ENCODE measurements at regions not wholly inside any gene's neighbourhood (a gene's known extent, or its start where the extent isn't known, plus 50 kb on each side); places are given as distances from the start of the nearest gene placed in this dataset.

- no peak for DNase-seq
- H3K36me3 ChIP-seq (replicated peaks; ENCODE audit: insufficient read depth, low read length): no peaks in the 10 kb centered on the region
- H4K20me1 ChIP-seq (ENCODE audit: insufficient read depth, low read length): no peaks in the 10 kb centered on the region
- no peak overlapping the region for H3K4me3 ChIP-seq (ENCODE audit: low read length)
- H2AFZ ChIP-seq (ENCODE audit: low read length): no peak overlapping the region
- no peaks in the 10 kb centered on the region for H3K4me1 ChIP-seq (ENCODE audit: low read length)
- no peak overlapping the region for H3K9ac ChIP-seq (ENCODE audit: low read length)
- H3K27ac ChIP-seq (ENCODE audit: low read length): no peak overlapping the region
- TF ChIP-seq EZH2phosphoT487 (IDR thresholded peaks at IDR 0.05; ENCODE audit: low read length): no peak
- peak; percentile 18 for TF ChIP-seq CTCF (IDR thresholded peaks at IDR 0.05; ENCODE audit: low read length)
- no peak for TF ChIP-seq EZH2 (optimal IDR thresholded peaks at IDR 0.05; ENCODE audit: low read depth, low read length)
- no peaks in the 10 kb centered on the region for H3K27me3 ChIP-seq (replicated peaks; ENCODE audit: insufficient read depth, low read length)
- H3K79me2 ChIP-seq (ENCODE audit: low read length): no peaks in the 10 kb centered on the region
- H3F3A ChIP-seq (ENCODE audit: insufficient read depth, low read length): no peaks in the 10 kb centered on the region
- H3K9me3 ChIP-seq (replicated peaks; ENCODE audit: insufficient read depth, low read length): no peaks in the 10 kb centered on the region; the same call in 1 of the 2 replicates
- H3K4me2 ChIP-seq (ENCODE audit: low read depth, low read length): no peak overlapping the region
- H3K9me2 ChIP-seq (replicated peaks; ENCODE audit: insufficient read depth, low read length): no peaks in the 10 kb centered on the region
Measured at GRCh38 chr7:82625377-82625776, 181.8 kb upstream of the CACNA2D1 start.

- H3K27ac ChIP-seq (ENCODE audit: low read length): no peak overlapping the region
- DNase-seq: no peak
Measured at GRCh38 chr7:82624965-82625364, 181.4 kb upstream of the CACNA2D1 start.

GRCh38 chr7:82624337-82624736, 180.8 kb upstream of the CACNA2D1 start:
- Histone ChIP-seq H3K4me3 (ENCODE audit: low read length) (no peak overlapping the region), H3K9ac (ENCODE audit: low read length) (no peak overlapping the region), H3F3A (ENCODE audit: insufficient read depth, low read length) (no peaks in the 10 kb centered on the region), H3K27ac (ENCODE audit: low read length) (no peak overlapping the region), H3K4me1 (ENCODE audit: low read length) (no peaks in the 10 kb centered on the region), H3K4me2 (ENCODE audit: low read depth, low read length) (no peak overlapping the region), H3K9me2 (replicated peaks; ENCODE audit: insufficient read depth, low read length) (no peaks in the 10 kb centered on the region), H4K20me1 (ENCODE audit: insufficient read depth, low read length) (no peaks in the 10 kb centered on the region), H3K36me3 (replicated peaks; ENCODE audit: insufficient read depth, low read length) (no peaks in the 10 kb centered on the region), H3K9me3 (replicated peaks; ENCODE audit: insufficient read depth, low read length) (no peaks in the 10 kb centered on the region; the same call in 1 of the 2 replicates), H2AFZ (ENCODE audit: low read length) (no peak overlapping the region), H3K27me3 (replicated peaks; ENCODE audit: insufficient read depth, low read length) (no peaks in the 10 kb centered on the region), H3K79me2 (ENCODE audit: low read length) (no peaks in the 10 kb centered on the region)
- no peak for DNase-seq
- TF ChIP-seq EZH2phosphoT487 (IDR thresholded peaks at IDR 0.05; ENCODE audit: low read length) (no peak), CTCF (IDR thresholded peaks at IDR 0.05; ENCODE audit: low read length) (no peak), EZH2 (optimal IDR thresholded peaks at IDR 0.05; ENCODE audit: low read depth, low read length) (no peak)

More at GRCh38 chr7:82624965-82625364, 181.4 kb upstream of the CACNA2D1 start:
- no peak overlapping the region for H3K4me2 ChIP-seq (ENCODE audit: low read depth, low read length)
- H3K27me3 ChIP-seq (replicated peaks; ENCODE audit: insufficient read depth, low read length): no peaks in the 10 kb centered on the region
- no peaks in the 10 kb centered on the region for H4K20me1 ChIP-seq (ENCODE audit: insufficient read depth, low read length)
- H3K9me3 ChIP-seq (replicated peaks; ENCODE audit: insufficient read depth, low read length): no peaks in the 10 kb centered on the region; the same call in 1 of the 2 replicates
- H2AFZ ChIP-seq (ENCODE audit: low read length): no peak overlapping the region
- no peak for TF ChIP-seq EZH2phosphoT487 (IDR thresholded peaks at IDR 0.05; ENCODE audit: low read length)
- no peak for TF ChIP-seq EZH2 (optimal IDR thresholded peaks at IDR 0.05; ENCODE audit: low read depth, low read length)
- no peak for TF ChIP-seq CTCF (IDR thresholded peaks at IDR 0.05; ENCODE audit: low read length)
- H3K4me1 ChIP-seq (ENCODE audit: low read length): no peaks in the 10 kb centered on the region
- H3K79me2 ChIP-seq (ENCODE audit: low read length): no peaks in the 10 kb centered on the region
- no peaks in the 10 kb centered on the region for H3F3A ChIP-seq (ENCODE audit: insufficient read depth, low read length)
- no peaks in the 10 kb centered on the region for H3K36me3 ChIP-seq (replicated peaks; ENCODE audit: insufficient read depth, low read length)
- H3K4me3 ChIP-seq (ENCODE audit: low read length): no peak overlapping the region
- no peak overlapping the region for H3K9ac ChIP-seq (ENCODE audit: low read length)
- H3K9me2 ChIP-seq (replicated peaks; ENCODE audit: insufficient read depth, low read length): no peaks in the 10 kb centered on the region

Measured in MM.1S (cell line).